KOPT-K1 (cell line): ENCODE measurements at regions not wholly inside any gene's neighbourhood (a gene's known extent, or its start where the extent isn't known, plus 50 kb on each side); places are given as distances from the start of the nearest gene placed in this dataset.

Source experiments
- H3K27ac ChIP-seq: fragments of 200-600 bp; sonication (generic); 2 replicates; pipeline ENCODE4 v1.5.1; 2016; ENCODE audit warnings: antibody characterized with exemption, mild to moderate bottlenecking, low read depth, low read length; ENCODE audit not compliant: poor library complexity, severe bottlenecking
- H3K36me3 ChIP-seq: fragments of 200-600 bp; sonication (generic); 2 replicates; pipeline ENCODE4 v1.5.1; 2017; ENCODE audit warnings: antibody characterized with exemption, mild to moderate bottlenecking, low read length, moderate library complexity; ENCODE audit not compliant: insufficient read depth
- H3K9me3 ChIP-seq: fragments of 200-600 bp; sonication (generic); 2 replicates; pipeline ENCODE4 v1.5.1; 2017; ENCODE audit warnings: antibody characterized with exemption, low read length, mild to moderate bottlenecking; ENCODE audit not compliant: insufficient read depth, poor library complexity, severe bottlenecking

GRCh38 chr1:213362598-213362997 lies 311.6 kb downstream of the RPS6KC1 start:
- H3K27ac ChIP-seq: no peak overlapping the region
- H3K9me3 ChIP-seq: no peaks in the 10 kb centered on the region
- no peaks in the 10 kb centered on the region for H3K36me3 ChIP-seq

- Histone ChIP-seq H3K27ac (no peak overlapping the region), H3K9me3 (no peaks in the 10 kb centered on the region)
These were observed 315.2 kb downstream of the RPS6KC1 start for GRCh38 chr1:213366141-213366831.

GRCh38 chr1:213369465-213369864 lies 318.4 kb downstream of the RPS6KC1 start:
- H3K9me3 ChIP-seq: no peaks in the 10 kb centered on the region
- H3K27ac ChIP-seq: no peak overlapping the region
- no peaks in the 10 kb centered on the region for H3K36me3 ChIP-seq

More at GRCh38 chr1:213366141-213366831, 315.2 kb downstream of the RPS6KC1 start:
- no peaks in the 10 kb centered on the region for H3K36me3 ChIP-seq

- no peaks in the 10 kb centered on the region for H3K36me3 ChIP-seq
- H3K9me3 ChIP-seq: no peaks in the 10 kb centered on the region
- no peak overlapping the region for H3K27ac ChIP-seq
These were observed 319.5 kb downstream of the RPS6KC1 start for GRCh38 chr1:213370523-213370922.

GRCh38 chr1:213371525-213371846 lies 320.4 kb downstream of the RPS6KC1 start:
- no peaks in the 10 kb centered on the region for H3K36me3 ChIP-seq
- H3K27ac ChIP-seq: no peak overlapping the region
- H3K9me3 ChIP-seq: no peaks in the 10 kb centered on the region

- Histone ChIP-seq H3K27ac (no peak overlapping the region), H3K36me3 (no peaks in the 10 kb centered on the region), H3K9me3 (no peaks in the 10 kb centered on the region)
These were observed 321.0 kb downstream of the RPS6KC1 start for GRCh38 chr1:213371847-213372619.

- no peaks in the 10 kb centered on the region for H3K9me3 ChIP-seq
- no peak overlapping the region for H3K27ac ChIP-seq
- no peaks in the 10 kb centered on the region for H3K36me3 ChIP-seq
These were observed 323.3 kb downstream of the RPS6KC1 start for GRCh38 chr1:213374369-213374768.

GRCh38 chr1:213375002-213375401 lies 324.0 kb downstream of the RPS6KC1 start:
- no peaks in the 10 kb centered on the region for H3K9me3 ChIP-seq
- H3K27ac ChIP-seq: no peak overlapping the region
- no peaks in the 10 kb centered on the region for H3K36me3 ChIP-seq

GRCh38 chr1:213376862-213377372 lies 325.9 kb downstream of the RPS6KC1 start:
- Histone ChIP-seq H3K36me3 (no peaks in the 10 kb centered on the region), H3K9me3 (no peaks in the 10 kb centered on the region), H3K27ac (no peak overlapping the region)

GRCh38 chr1:213380865-213381264 lies 329.8 kb downstream of the RPS6KC1 start:
- Histone ChIP-seq H3K36me3 (no peaks in the 10 kb centered on the region), H3K27ac (no peak overlapping the region), H3K9me3 (no peaks in the 10 kb centered on the region)

GRCh38 chr1:213381572-213382084 lies 330.6 kb downstream of the RPS6KC1 start:
- Histone ChIP-seq H3K36me3 (no peaks in the 10 kb centered on the region), H3K27ac (no peak overlapping the region), H3K9me3 (no peaks in the 10 kb centered on the region)

GRCh38 chr1:213383465-213383864 lies 332.4 kb downstream of the RPS6KC1 start:
- H3K9me3 ChIP-seq: no peaks in the 10 kb centered on the region
- H3K27ac ChIP-seq: no peak overlapping the region
- no peaks in the 10 kb centered on the region for H3K36me3 ChIP-seq

- Histone ChIP-seq H3K36me3 (no peaks in the 10 kb centered on the region), H3K27ac (no peak overlapping the region)
These were observed 334.2 kb downstream of the RPS6KC1 start for GRCh38 chr1:213385201-213385600.

GRCh38 chr1:213385806-213386324 lies 334.8 kb downstream of the RPS6KC1 start:
- no peaks in the 10 kb centered on the region for H3K9me3 ChIP-seq
- no peak overlapping the region for H3K27ac ChIP-seq
- H3K36me3 ChIP-seq: no peaks in the 10 kb centered on the region

More at GRCh38 chr1:213385201-213385600, 334.2 kb downstream of the RPS6KC1 start:
- no peaks in the 10 kb centered on the region for H3K9me3 ChIP-seq

GRCh38 chr1:213387380-213388015 lies 336.5 kb downstream of the RPS6KC1 start:
- Histone ChIP-seq H3K36me3 (no peaks in the 10 kb centered on the region), H3K27ac (no peak overlapping the region), H3K9me3 (no peaks in the 10 kb centered on the region)
